NCI-H2196 treated with DMSO at 0.1 percent for 48 hours (cell line): ENCODE measurements at regions not wholly inside any gene's neighbourhood (a gene's known extent, or its start where the extent isn't known, plus 50 kb on each side); places are given as distances from the start of the nearest gene placed in this dataset.
A peak's percentile ranks its signal among the peaks of the same experiment; 100 is the strongest.

Experiments
- DNase-seq: peaks from one replicate; lab custom pipeline; 2025; ENCODE audit not compliant: unreplicated experiment; lab: John Stamatoyannopoulos, UW

DNA sequence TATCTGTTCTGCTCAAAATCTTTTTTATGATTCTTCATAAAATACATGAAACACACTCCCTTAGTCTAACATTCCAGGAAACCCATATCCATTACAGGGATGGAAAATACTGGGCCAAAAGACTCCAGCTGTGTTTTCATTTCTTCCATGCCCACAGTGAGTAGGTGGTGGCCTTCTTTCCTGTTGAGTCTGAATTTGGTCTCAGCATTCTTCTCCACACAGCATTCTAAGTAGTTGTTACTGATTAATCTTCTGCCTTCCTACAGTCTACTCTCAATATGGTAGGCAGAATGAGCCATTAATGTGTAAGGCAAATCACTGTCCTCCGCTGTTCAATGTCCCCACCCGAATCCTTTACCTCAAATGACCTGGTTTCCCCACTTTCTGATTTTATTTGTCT, 370.6 kb upstream of the RPS6KA3 start:
- no peak for DNase-seq

DNA sequence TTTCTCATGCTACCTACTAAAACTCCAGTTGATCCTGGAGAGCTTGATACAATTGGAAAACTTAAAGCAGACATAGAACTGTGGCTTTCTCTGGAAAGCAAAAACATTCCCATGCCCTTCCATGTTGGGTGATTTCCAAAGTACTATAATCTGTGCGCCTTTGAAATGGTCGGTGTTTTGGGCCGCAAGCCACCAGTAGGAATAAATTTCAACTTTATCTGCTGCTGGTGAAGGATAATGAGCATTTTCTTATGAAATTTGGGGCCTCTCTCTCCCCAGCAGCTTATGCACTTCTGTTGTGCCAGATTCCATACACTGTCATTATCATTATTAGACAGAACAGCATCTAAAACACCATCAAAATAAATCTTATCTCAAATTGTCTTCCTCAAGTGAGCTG, 366.7 kb upstream of the RPS6KA3 start:
- DNase-seq: no peak

DNA sequence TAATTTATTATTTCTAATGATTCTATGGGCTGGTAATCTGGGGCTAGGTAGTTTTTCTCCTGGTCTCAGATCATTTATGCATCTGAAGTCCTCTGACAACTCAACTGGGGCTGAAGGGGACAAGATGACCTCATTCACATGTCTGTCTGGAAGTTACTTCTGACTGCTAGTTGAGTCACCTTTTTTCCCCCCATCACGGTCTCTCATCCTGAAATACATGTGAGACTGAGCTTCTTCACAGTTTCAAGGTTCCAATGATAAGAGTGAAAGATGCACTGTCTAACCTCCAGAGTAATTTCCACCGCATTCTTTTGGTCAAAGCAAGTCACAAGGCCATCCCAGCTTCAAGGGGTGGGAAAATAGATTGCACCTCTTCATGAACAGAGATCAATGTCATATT, 356.7 kb upstream of the RPS6KA3 start:
- no peak for DNase-seq

DNA sequence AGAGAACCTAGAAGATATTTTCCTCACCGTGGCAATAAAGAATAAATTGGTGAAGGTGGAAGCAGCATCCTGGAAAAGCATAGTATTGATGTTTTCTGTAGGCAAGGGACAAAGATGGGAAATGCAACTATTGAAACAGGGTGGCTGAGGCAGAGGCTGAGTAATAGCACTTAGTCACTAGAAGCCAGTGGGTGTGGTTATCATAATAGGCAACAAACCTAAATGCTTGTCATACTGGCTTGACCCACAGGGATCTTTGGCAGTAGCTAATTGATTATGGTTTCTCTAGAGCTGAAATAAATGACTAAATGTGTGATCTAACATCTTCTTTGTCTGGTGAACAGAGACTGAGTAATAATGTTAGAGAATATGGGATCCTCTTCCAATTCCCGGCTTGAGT, 353.6 kb upstream of the RPS6KA3 start:
- DNase-seq: no peak

DNA sequence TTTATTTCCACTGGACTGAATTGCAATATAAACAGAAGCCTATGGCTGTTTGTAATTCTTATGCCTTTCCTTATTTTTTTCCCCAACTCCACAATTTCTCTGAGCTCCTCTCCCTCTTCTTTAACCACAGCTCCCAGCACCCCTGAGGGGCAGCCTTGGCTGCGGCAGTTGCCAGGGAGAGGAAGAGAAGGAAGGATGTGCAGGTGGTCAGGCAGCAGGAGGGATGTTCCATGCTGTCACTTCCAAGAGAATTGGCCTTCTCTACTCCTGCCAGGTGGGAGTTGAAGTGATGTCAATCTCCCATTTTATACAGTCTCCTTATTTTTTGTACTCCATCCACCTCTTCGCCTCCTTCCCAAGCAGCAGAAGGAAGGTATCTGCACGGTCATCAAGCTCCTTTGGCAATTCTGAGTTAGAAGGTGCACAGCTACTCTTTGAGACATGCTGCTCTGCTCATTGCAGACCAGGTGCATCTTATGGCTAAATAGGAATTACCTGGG, 343.3 kb upstream of the RPS6KA3 start:
- no peak for DNase-seq

DNA sequence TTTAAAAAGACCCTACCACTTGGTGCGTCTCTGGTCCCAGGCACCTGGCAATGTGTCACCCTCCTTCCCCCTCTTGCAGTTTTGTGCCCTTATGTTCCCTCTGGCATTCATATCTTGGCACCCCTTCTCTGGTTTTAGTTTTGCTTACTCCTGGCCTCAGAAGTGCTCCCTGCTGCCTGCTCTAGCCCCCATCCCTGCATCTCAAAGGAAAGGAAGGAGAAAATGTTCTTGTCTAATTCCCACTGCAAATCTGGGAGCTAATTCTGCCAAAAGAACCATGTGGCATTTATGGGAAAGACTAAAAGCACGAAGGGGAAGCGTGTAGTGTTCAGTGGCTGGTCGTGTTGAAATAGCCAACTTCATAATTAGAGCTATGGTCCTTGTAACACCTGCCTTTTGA, 340.1 kb upstream of the RPS6KA3 start:
- DNase-seq: no peak

DNA sequence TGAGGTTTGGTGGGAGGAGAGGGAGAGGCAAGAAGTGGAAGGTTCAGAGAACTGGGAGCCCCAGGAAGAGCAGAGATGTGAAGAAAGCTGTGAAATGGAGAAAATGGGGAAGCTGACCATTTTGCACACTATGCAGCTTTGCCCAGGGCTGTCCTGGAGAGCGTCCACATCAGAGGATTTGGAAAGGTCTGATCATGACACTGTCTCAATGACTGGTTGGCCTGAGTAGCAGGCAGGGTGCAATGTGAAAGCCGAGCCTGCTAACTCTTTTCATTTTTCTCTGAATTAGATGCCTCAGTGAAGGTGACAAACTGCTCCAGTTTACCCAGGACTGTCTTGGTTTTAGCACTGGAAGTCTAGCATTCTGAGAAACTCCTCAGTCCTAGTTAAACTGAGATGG, 330.1 kb upstream of the RPS6KA3 start:
- DNase-seq: no peak

DNA sequence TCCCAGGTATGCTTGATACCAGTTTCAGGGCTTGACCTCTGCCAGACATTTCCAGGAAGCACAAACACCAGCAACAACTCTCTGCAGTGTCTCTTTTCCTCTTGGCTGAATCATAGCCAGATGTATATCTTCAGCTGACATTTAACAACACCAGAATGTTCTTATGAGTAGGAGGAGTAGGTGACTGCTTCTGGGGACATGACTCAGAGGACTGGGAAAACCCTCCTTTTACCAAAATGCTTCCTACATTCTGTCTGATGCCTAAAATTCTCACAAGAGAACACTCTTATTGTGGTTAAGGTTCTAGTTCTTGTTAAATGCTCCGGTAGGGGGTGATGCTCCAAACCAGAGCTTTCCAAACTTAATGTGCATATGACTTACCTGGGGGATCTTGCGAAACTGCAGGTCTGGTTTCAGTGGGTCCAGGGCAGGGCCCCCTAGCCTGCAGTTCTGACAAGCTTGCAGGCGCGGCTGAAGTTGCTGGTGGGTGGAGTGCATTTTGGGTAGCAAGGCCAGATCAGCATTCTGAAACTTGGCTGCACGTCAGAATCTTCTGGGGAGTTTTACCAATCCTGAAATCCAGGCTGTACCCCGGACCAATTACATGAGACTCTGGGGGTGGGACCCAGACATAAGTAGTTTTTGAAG, 329.3 kb upstream of the RPS6KA3 start:
- no peak for DNase-seq

DNA sequence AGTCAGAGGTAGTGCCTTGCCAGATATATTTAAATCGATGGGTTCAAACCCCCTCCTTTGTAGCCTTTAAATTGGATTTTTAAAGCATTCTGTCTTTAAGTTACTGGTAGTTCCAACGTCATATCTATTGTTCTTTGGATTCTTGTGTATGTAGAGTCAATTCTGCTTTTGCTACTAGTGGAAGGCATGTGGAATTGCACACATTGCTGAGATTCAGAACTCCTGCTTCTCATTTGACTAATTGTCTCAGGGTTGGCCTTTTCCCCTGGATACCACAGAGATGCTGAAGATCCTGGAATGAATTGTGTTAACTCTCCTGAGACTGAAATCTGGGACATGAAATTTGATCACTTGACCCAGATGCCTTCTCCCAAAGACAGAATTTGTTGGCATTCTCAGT, 328.3 kb upstream of the RPS6KA3 start:
- DNase-seq: no peak

DNA sequence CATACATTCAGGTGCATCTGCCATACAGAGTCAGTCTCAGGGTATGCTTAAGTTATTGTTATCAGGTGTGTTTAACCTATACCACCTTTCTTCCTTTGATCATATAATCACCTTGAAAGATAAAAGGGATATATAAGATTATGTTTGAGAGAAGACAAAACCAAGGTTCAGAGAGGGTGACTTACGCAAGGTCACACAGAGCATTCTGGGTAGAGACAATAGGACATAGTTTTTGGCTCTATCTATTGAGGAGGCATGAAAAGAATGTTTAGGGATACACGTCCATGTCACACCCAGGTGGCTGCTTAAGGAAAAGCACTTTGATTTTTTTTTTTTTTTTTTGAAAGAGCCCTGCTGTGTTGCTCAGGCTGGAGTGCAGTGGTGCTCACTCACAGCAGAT, 327.1 kb upstream of the RPS6KA3 start:
- DNase-seq: no peak

DNA sequence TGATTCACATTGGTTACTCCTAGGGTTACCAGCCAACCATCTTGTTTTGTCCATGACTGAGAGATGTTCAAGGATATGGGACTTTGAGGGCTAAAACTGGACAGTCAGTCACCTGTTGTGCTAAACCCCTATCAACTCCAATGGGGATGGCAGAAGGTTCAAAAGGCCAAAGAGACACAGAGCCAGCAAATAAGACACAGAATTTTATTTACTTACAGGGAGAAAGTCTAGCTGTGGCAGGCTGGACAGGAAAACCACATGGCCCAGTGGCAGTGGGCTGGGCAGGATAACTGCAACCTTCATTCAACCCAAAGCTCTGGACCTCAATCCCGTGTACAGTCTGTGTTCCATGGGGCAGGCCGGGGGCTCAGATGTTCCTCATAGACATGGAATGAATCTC, 326.7 kb upstream of the RPS6KA3 start:
- no peak for DNase-seq

DNA sequence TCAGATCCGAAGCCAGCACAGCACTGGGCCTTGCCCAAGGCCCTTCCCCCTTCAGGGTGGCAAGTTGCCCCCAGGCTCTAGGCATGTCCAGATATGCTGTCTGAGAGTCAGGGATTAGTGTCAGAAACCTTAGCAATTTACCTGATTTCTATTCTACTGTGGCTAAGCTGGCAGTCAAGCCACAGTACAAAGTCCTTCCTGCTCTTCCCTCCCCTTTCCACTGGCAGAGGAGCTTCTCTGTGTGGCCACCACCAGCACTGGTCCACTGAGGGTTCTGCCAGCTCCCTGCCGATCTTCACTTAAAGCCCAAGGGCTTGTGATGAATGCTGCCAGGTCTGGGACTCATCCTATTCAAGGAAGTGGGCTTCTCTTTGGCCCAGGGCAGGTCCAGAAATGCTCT, 324.5 kb upstream of the RPS6KA3 start:
- DNase-seq: no peak

DNA sequence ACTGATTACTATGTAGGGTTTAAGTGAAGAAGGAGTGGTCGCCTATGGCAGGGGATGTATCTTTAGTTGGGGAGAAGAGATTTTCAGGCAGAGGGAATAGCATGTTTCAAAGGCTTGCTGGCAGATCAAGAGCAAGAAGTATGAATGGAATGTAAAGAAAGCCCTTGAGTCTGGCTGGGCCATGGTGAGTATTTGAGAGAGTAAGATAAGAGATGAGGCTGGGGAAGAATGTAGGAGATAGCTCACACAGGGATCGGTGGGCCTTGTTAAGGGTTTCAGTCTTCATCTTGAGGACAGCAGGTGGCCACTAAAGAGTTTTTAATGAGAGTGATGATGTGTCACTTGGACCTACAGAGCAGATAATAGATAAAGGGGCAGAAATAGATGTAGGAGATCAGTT, 319.1 kb upstream of the RPS6KA3 start:
- DNase-seq: no peak

DNA sequence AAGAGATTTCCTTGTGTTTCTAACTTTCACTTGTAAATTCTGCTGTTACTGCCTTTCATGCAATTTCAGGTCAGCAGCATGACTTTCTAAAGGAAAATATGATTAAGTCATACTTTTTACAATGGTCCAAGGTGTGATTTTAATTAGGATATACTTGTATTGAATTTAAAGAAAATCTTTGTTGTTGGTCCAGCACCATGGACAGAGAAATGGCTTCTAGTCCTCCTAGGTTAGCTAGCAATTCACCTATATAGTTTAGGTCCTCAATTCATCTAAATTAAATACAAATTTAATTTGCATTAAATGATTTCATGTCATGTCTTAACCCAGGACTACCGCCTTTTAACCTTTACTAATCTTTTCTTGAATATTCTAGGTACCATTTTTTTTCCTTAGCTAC, 304.9 kb upstream of the RPS6KA3 start:
- DNase-seq: no peak

DNA sequence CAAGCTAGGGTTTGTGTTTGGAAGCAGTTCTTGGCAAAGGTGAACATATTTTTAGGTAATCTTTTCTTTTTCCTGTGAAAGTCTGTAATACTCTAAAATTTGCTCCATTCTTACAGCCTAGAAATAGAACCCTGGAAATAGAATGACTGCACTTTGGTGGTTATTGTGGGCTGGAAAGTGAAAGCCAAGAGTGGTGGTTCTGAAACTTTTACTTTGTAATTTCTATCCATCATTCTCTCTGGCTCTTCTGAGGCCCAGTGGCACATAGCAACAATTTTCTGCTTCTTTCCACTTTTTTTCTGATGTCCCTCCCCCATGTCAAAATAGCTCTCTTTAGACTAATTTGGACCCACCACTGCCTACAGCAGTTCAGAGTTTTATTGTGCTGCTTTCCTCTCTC, 300.4 kb upstream of the RPS6KA3 start:
- DNase-seq: no peak

DNA sequence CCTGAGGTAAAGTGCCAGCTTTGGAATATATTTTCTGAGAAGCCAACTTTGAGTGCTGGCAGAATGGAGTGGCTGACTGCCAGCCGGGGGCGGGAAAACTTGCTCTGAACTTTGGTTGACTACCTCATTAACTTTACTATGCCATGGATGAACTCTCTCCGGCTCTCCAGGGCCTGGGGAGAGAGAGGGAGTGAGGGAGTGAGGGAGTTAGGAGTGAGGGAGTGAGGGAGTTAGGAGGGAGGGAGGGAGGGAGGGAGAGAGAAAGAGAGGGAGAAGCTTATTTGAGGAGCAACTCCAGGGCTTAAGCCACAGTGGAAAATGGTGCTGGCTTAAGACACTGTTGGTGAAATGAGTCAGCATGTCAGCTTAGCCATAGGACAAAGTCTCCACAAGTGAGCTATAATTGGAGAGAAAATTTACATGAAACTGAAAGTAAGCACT, 280.9 kb upstream of the RPS6KA3 start:
- DNase-seq: no peak

DNA sequence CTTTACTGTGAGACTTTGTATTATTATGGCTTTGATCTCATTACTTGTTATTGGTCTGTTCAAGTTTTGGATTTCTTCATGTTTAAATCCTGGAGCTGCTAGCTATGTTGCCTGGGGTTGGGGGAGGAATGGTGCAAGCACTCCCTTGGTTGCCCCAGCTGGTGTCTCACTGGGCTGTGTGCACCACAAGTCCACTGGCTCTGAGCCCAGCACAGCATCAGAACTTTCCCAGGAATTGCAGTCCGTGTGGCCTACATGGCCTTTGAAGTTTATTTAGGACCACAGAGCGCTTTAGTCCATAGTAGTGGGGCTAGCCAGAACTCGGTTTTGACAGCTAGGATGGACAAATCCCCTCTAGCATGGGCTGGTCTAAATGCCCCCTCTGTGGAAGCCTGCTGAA, 278.8 kb upstream of the RPS6KA3 start:
- no peak for DNase-seq

DNA sequence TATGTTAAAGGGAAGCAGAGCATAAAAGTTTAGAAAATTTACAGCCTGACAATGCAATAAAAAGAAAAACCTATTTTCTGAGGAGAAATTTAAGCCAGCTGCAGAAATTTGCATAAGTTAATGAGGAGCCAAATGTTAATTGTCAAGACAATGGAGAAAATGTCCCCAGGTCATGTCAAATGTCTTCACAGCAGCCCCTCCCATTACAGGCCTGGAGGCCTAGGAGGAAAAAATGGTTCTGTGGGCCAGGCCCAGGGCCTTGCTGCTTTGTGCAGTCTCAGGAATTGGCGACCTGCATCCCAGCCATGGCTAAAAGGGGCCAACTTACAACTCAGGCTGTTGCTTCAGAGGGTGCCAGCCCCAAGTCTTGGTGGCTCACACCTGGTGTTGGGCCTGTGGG, 275.4 kb upstream of the RPS6KA3 start:
- DNase-seq: no peak

DNA sequence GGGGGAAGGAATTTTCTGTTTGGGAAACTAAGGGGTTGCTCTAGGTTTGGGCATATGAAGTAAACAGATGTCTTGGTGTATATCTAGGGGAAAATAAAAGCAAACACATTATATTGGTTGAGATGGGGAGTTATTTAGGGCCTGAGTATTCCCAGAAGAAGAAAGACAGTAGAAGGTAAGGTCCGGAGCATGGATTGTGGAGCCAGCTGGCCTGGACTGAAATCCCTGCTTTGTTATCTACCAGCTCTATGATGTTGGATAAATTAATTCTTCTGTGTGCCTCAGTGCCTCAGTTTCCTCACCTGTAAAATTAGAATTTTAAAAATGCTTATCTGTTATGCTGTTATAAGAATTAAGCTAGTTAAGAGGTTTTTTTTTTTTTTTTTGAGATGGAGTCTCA, 272.3 kb upstream of the RPS6KA3 start:
- no peak for DNase-seq

DNA sequence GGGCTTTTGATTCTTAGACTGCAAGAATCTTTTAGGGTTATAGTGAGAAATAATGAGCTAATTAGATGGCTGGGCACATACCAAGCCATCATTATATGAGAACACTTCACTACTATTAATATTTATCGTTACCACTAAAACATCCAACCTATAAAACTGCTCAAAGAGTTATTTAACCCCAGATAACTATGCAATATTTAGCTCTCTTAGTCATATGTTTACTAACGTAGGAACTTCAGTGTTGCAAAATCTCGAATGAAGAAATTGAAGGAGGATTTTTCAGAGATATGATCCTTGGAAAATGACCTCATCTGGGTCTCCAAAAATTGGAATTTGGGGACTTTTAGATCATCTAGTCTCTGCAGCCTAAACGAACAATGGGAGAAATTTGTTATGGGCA, 265.0 kb upstream of the RPS6KA3 start:
- DNase-seq: no peak

DNA sequence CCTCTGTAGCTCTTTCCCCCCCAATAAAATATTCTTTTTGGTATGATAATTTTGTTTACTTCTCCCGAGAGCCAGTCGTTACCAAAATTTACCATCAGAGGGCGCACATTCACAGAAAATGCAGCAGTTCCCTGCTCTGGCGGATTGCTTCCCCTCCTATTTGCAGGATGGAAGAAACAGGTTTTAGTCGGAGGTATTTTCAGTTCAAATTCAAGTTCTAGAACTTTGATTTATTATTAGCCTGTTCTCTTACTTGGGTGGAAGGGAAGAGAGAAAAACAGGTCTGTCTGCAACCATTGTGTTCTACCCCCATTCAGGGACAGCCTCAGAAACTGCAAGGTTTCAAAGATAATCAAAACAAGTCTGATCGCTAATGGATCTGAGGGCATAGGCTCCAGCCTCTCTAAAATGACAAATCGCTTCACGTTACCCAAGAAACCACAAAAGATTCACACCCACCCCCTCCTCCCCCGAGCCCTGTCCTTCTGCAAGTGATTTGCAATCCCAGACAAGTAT, 263.8 kb upstream of the RPS6KA3 start:
- DNase-seq: peak; percentile 2

DNA sequence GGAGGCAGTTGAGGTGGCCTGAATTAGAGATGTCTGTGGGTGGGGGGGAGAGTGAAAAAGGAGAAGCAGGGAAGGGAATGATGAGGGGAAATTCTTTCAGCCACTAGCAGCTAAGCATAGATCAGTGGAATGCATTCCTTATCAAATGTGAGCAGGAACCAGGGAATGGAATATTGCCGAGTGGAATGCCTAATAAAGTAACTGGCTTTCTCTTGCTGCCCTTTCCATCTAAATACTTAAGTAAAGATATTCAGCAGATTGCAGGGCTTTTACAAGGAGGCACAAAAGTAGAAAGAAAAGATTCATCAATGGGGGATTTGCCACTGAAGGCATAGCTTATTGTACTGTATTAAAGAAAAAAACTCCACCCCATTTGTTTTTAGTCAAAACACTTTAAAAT, 263.0 kb upstream of the RPS6KA3 start:
- no peak for DNase-seq

DNA sequence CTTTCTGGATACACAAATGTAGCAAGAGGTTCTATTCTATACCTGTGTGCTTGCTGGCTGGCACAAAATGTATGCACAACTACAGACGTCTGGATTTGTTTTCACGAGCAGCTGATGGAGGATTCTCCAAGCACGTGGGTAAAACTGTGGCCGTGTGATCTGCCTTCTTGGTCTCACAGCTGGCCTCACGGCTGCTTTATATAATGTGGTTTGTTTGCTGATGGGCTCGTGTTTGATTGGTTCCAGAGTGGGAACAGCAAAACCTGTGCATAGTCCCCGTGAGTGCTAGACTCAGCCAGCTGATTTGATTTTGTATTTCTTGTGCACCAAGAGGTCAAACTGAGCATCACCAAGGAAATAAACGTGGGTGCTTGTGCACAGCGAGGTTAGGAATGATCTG, 262.6 kb upstream of the RPS6KA3 start:
- DNase-seq: no peak
